Trophoblast cell (in vitro differentiated cells and primary cell): ENCODE measurements at regions not wholly inside any gene's neighbourhood (a gene's known extent, or its start where the extent isn't known, plus 50 kb on each side); places are given as distances from the start of the nearest gene placed in this dataset.

Source experiments
- DNase-seq, 2 donors: peaks; one replicate each; pipeline ENCODE4 v3.0.0-alpha.2; 2016
- H2AFZ ChIP-seq: 2 replicates; pipeline ENCODE4 v1.6.1; 2013; ENCODE audit warnings: low read length, moderate library complexity, mild to moderate bottlenecking; ENCODE audit not compliant: insufficient read depth, poor library complexity
- H2AK5ac ChIP-seq: 2 replicates; pipeline ENCODE4 v1.6.1; 2013; ENCODE audit warnings: mild to moderate bottlenecking, low read length
- H2BK120ac ChIP-seq: 2 replicates; pipeline ENCODE4 v1.6.1; 2013; ENCODE audit warnings: low read length, mild to moderate bottlenecking, moderate library complexity; ENCODE audit not compliant: insufficient read depth, poor library complexity
- H2BK12ac ChIP-seq: 2 replicates; pipeline ENCODE4 v1.6.1; 2013; ENCODE audit warnings: mild to moderate bottlenecking, low read length, moderate library complexity
- H2BK5ac ChIP-seq: 2 replicates; pipeline ENCODE4 v1.6.1; 2013; ENCODE audit warnings: low read length, low read depth, moderate library complexity, mild to moderate bottlenecking; ENCODE audit not compliant: poor library complexity
- H3K14ac ChIP-seq: 2 replicates; pipeline ENCODE4 v1.6.1; 2013; ENCODE audit warnings: mild to moderate bottlenecking, low read length
- H3K18ac ChIP-seq: 2 replicates; pipeline ENCODE4 v1.6.1; 2013; ENCODE audit warnings: mild to moderate bottlenecking, low read length
- H3K23ac ChIP-seq: 2 replicates; pipeline ENCODE4 v1.6.1; 2013; ENCODE audit warnings: low read length
- H3K27ac ChIP-seq: 2 replicates; pipeline ENCODE4 v1.5.1; 2013; ENCODE audit warnings: low read depth, mild to moderate bottlenecking, inconsistent platforms, low read length, moderate library complexity
- H3K27me3 ChIP-seq: 2 replicates; pipeline ENCODE4 v1.6.1; 2013; ENCODE audit warnings: inconsistent platforms, mild to moderate bottlenecking, low read length, moderate library complexity; ENCODE audit not compliant: insufficient read depth
- H3K36me3 ChIP-seq, 2 experiments: 1 replicate in 1 of 2; 2 replicates in 1 of 2; pipeline ENCODE4 v1.6.1; 2013; ENCODE audit warnings: low read length in 2 of 2, mild to moderate bottlenecking in 2 of 2, moderate library complexity in 1 of 2; ENCODE audit not compliant: insufficient read depth in 2 of 2, control insufficient read depth in 1 of 2
- H3K4ac ChIP-seq: 2 replicates; pipeline ENCODE4 v1.6.1; 2013; ENCODE audit warnings: low read depth, mild to moderate bottlenecking, low read length, moderate library complexity
- H3K4me1 ChIP-seq, 2 experiments: 1 replicate in 1 of 2; 2 replicates in 1 of 2; pipeline ENCODE4 v1.6.1; 2013; ENCODE audit warnings: low read length in 2 of 2, mild to moderate bottlenecking in 2 of 2, moderate library complexity in 1 of 2; ENCODE audit not compliant: insufficient read depth in 2 of 2, control insufficient read depth in 1 of 2
- H3K4me2 ChIP-seq: 2 replicates; pipeline ENCODE4 v1.6.1; 2013; ENCODE audit warnings: inconsistent platforms, mild to moderate bottlenecking, low read length, moderate library complexity
- H3K4me3 ChIP-seq: 2 replicates; pipeline ENCODE4 v1.5.1; 2013; ENCODE audit warnings: mild to moderate bottlenecking, low read depth, low read length, inconsistent platforms
- H3K79me1 ChIP-seq: one replicate; pipeline ENCODE4 v1.6.1; 2013; ENCODE audit warnings: low read length
- H3K79me2 ChIP-seq: 2 replicates; pipeline ENCODE4 v1.6.1; 2013; ENCODE audit warnings: low read length, mild to moderate bottlenecking; ENCODE audit not compliant: control insufficient read depth, insufficient read depth, poor library complexity
- H3K9ac ChIP-seq: 2 replicates; pipeline ENCODE4 v1.6.1; 2013; ENCODE audit warnings: mild to moderate bottlenecking, low read length
- H3K9me3 ChIP-seq: 2 replicates; pipeline ENCODE4 v1.6.1; 2013; ENCODE audit warnings: low read depth, mild to moderate bottlenecking, control low read depth, inconsistent platforms, low read length; ENCODE audit not compliant: insufficient read depth
- H4K12ac ChIP-seq: 2 replicates; pipeline ENCODE4 v1.6.1; 2013; ENCODE audit warnings: low read depth, mild to moderate bottlenecking, low read length, moderate library complexity
- H4K8ac ChIP-seq: 2 replicates; pipeline ENCODE4 v1.6.1; 2013; ENCODE audit warnings: low read depth, mild to moderate bottlenecking, low read length, moderate library complexity
- H4K91ac ChIP-seq: one replicate; pipeline ENCODE4 v1.6.1; 2013; ENCODE audit warnings: low read depth, mild to moderate bottlenecking, low read length, moderate library complexity
- WGBS: extraction: QIAGEN DNeasy Blood & Tissue Kit; methylation state at CpG from one replicate; pipeline ENCODE4 v1.1.7; 2013; ENCODE audit warnings: missing lambda C conversion rate; ENCODE audit not compliant: insufficient read length, insufficient coverage; ENCODE audit errors: extremely low coverage; 5-methylcytosine and 5-hydroxymethylcytosine counted together

DNA sequence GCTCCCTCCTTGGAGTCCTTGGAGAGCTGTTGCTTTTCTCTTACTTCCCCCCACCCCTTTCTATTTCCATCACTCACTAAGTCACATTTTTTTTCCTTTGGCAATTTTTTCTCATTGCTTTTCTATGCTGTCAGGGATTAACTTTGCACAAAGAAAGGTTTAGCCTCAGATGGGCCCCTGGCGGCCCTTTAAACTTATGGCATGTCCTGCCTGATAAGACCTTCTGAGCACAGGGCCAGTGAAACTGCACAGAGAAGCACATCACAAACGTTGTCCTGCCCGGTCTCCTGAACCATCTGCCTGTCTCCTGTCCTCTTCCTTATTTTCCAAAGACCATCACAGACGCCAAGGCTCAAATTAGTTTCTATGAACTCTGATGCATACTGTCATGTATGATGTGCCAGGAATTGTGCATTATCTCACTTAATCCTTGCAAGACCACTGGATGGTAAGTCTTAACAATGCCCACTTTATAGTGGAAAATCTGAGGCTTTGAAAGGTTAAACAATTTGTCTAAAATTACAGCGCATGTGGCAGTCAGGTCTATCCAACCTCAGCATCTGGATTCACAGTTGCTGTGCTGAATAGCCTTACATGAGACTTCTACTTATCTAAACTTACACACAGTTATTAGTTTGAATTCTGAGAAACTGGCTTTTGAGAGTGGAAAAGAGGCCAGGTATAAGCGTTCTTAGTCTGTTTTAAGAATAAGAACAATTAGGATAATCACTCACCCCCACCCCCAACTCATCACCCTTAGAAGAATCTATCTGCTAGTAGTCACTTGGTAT lies 648.1 kb downstream of the NTRK3 start:
- Histone ChIP-seq H3K36me3 (no peaks in the 10 kb centered on the region), H2AK5ac (no peak overlapping the region), H4K91ac (no peak overlapping the region), H3K4ac (no peak overlapping the region), H3K79me2 (no peaks in the 10 kb centered on the region), H3K4me2 (no peak overlapping the region), H4K12ac (no peak overlapping the region), H2BK12ac (no peak overlapping the region), H3K79me1 (no peaks in the 10 kb centered on the region), H3K18ac (no peak overlapping the region), H2BK120ac (no peak overlapping the region), H3K14ac (no peak overlapping the region), H3K27me3 (no peaks in the 10 kb centered on the region), H2BK5ac (no peak overlapping the region), H3K4me1 (no peaks in the 10 kb centered on the region), H3K23ac (no peak overlapping the region), H4K8ac (no peak overlapping the region), H3K9me3 (no peaks in the 10 kb centered on the region), H2AFZ (no peak overlapping the region), H3K27ac (no peak overlapping the region), H3K9ac (no peak overlapping the region), H3K4me3 (no peak overlapping the region)
- no peak for DNase-seq
- no CpG with 5 or more reads among the region's 6 CpGs for WGBS

GRCh38 chr15:87606971-87607370 lies 649.6 kb downstream of the NTRK3 start:
- Histone ChIP-seq H2BK120ac (no peak overlapping the region), H2BK12ac (no peak overlapping the region), H3K23ac (no peak overlapping the region), H3K4me3 (no peak overlapping the region), H3K4me2 (no peak overlapping the region), H2AK5ac (no peak overlapping the region), H4K91ac (no peak overlapping the region), H3K9me3 (no peaks in the 10 kb centered on the region), H3K36me3 (no peaks in the 10 kb centered on the region), H4K8ac (no peak overlapping the region), H3K14ac (no peak overlapping the region), H2BK5ac (no peak overlapping the region), H3K9ac (no peak overlapping the region), H3K79me1 (no peaks in the 10 kb centered on the region), H3K79me2 (no peaks in the 10 kb centered on the region), H3K4me1 (no peaks in the 10 kb centered on the region), H3K27ac (no peak overlapping the region), H3K27me3 (no peaks in the 10 kb centered on the region), H3K4ac (no peak overlapping the region), H2AFZ (no peak overlapping the region), H3K18ac (no peak overlapping the region), H4K12ac (no peak overlapping the region)
- DNase-seq: no peak
- no CpG with 5 or more reads among the region's 1 CpG for WGBS

DNA sequence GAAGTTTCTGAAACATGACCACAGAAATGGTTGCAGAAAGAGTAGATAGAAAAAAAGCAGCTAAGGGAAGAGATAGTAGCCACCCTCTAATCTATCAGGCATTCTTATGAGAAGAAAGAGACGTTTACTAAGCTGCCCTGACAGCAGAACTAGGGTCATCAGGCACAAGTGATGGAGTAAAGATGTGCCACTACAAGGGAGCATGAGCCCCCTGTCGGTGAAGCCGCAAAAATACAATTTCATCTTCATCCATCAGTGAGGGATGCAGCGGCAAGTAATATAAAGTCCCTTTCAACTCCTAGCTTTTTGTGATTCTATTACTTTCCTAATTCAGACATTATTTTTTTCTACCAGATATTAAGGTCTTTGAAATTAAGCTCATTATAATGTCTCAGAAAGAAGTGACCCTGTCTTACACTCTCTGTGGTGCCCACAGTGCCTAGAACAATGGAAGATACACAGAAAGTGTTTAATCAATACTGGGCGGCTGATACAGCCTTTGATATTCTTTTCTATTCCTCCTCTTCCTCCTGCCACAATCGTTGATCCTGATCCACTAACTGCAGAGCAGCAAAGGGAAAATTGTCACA lies 651.6 kb downstream of the NTRK3 start:
- no peak overlapping the region for H4K91ac ChIP-seq
- no peaks in the 10 kb centered on the region for H3K27me3 ChIP-seq
- H2BK5ac ChIP-seq: no peak overlapping the region
- no peak overlapping the region for H3K18ac ChIP-seq
- no peak overlapping the region for H2BK12ac ChIP-seq
- H2AFZ ChIP-seq: no peak overlapping the region
- no peaks in the 10 kb centered on the region for H3K4me1 ChIP-seq
- DNase-seq: peak in 1 of 2 donors; percentile 25
- H2AK5ac ChIP-seq: no peak overlapping the region
- H3K27ac ChIP-seq: no peak overlapping the region
- no peak overlapping the region for H4K12ac ChIP-seq
- H3K14ac ChIP-seq: no peak overlapping the region
- H3K79me2 ChIP-seq: no peaks in the 10 kb centered on the region
- H3K4ac ChIP-seq: no peak overlapping the region
- no peak overlapping the region for H3K4me2 ChIP-seq
- no peak overlapping the region for H3K9ac ChIP-seq
- H3K23ac ChIP-seq: no peak overlapping the region
- no peaks in the 10 kb centered on the region for H3K79me1 ChIP-seq
- no peak overlapping the region for H2BK120ac ChIP-seq
- WGBS: no CpG with 5 or more reads among the region's 6 CpGs
- H4K8ac ChIP-seq: no peak overlapping the region
- H3K9me3 ChIP-seq: no peaks in the 10 kb centered on the region
- H3K4me3 ChIP-seq: no peak overlapping the region
- H3K36me3 ChIP-seq: no peaks in the 10 kb centered on the region

- no peak overlapping the region for H2BK120ac ChIP-seq
- H3K79me1 ChIP-seq: no peaks in the 10 kb centered on the region
- no peaks in the 10 kb centered on the region for H3K9me3 ChIP-seq
- no peak for DNase-seq
- no peaks in the 10 kb centered on the region for H3K27me3 ChIP-seq
- no peak overlapping the region for H4K91ac ChIP-seq
- H3K4ac ChIP-seq: no peak overlapping the region
- no CpG with 5 or more reads among the region's 1 CpG for WGBS
- H3K4me3 ChIP-seq: no peak overlapping the region
- H3K18ac ChIP-seq: no peak overlapping the region
- no peak overlapping the region for H3K27ac ChIP-seq
- H2AFZ ChIP-seq: no peak overlapping the region
- no peak overlapping the region for H2AK5ac ChIP-seq
- no peak overlapping the region for H3K4me2 ChIP-seq
- H3K14ac ChIP-seq: no peak overlapping the region
- H4K12ac ChIP-seq: no peak overlapping the region
- H2BK5ac ChIP-seq: no peak overlapping the region
- no peaks in the 10 kb centered on the region for H3K4me1 ChIP-seq
- H2BK12ac ChIP-seq: no peak overlapping the region
- no peaks in the 10 kb centered on the region for H3K79me2 ChIP-seq
- H3K36me3 ChIP-seq: no peaks in the 10 kb centered on the region
- H3K23ac ChIP-seq: peak overlapping the region; percentile 54
- H3K9ac ChIP-seq: no peak overlapping the region
- no peak overlapping the region for H4K8ac ChIP-seq
Measured at GRCh38 chr15:87602371-87602770, 654.2 kb downstream of the NTRK3 start.
